K562 (cell line): ENCODE measurements at regions not wholly inside any gene's neighbourhood (a gene's known extent, or its start where the extent isn't known, plus 50 kb on each side); places are given as distances from the start of the nearest gene placed in this dataset.

Experiments
- HNRNPUL1 ChIP-seq: fragments of 200-400 bp; formaldehyde crosslinking; IDR thresholded peaks from 2 replicates; pipeline ENCODE4 v1.6.1; 2017; ENCODE audit warnings: low read length
- JUND ChIP-seq, 2 experiments: IDR thresholded peaks; 2 replicates in 1 of 2; 3 replicates in 1 of 2; pipeline ENCODE4 v1.6.1; 2011; ENCODE audit warnings: borderline replicate concordance in 2 of 2, low read depth in 2 of 2, low read length in 2 of 2, improper control_type of control experiment in 1 of 2, missing biosample characterization in 1 of 2, missing genetic modification characterization in 1 of 2, missing genetic modification reagents in 1 of 2
- KDM2B ChIP-seq: fragments of 250-450 bp; sonication (Bioruptor Pico); IDR thresholded peaks from 2 replicates; pipeline ENCODE4 v1.8.0; 2021; ENCODE audit warnings: mild to moderate bottlenecking, moderate library complexity
- SRSF7 ChIP-seq: fragments of 200-400 bp; formaldehyde crosslinking; optimal IDR thresholded peaks from 2 replicates; pipeline ENCODE3; 2017; ENCODE audit warnings: mild to moderate bottlenecking, low read depth, low read length
- TFAM ChIP-seq: fragments of 250-450 bp; sonication (Bioruptor Pico); conservative IDR thresholded peaks from 2 replicates; pipeline ENCODE4 v1.5.0; 2021; ENCODE audit warnings: mild to moderate bottlenecking, moderate library complexity
- ZNF444 ChIP-seq: fragments of 250-450 bp; sonication (Bioruptor Pico); IDR thresholded peaks from 2 replicates; pipeline ENCODE4 v1.4.0; 2020; ENCODE audit warnings: mild to moderate bottlenecking, moderate library complexity
- TF ChIP-seq, protein P1 (sequence below): fragments of 450-650 bp; formaldehyde crosslinking; IDR thresholded peaks from 2 replicates; pipeline ENCODE4 v1.4.0; 2022; ENCODE audit warnings: mild to moderate bottlenecking, moderate library complexity
- TF ChIP-seq, protein P2 (sequence below): fragments of 250-450 bp; sonication (Bioruptor Pico); IDR thresholded peaks from 2 replicates; pipeline ENCODE4 v1.8.0; 2022; ENCODE audit warnings: inconsistent platforms, mild to moderate bottlenecking, moderate library complexity, borderline replicate concordance
- TF ChIP-seq, protein P3 (sequence below): fragments of 250-450 bp; sonication (Bioruptor Pico); IDR thresholded peaks from 2 replicates; pipeline ENCODE4 v1.4.0; 2020; ENCODE audit warnings: mild to moderate bottlenecking, moderate library complexity
- TF ChIP-seq, protein P4 (sequence below), 2 experiments: IDR thresholded peaks; 2 replicates each; pipeline ENCODE4 v1.6.1; 2011; ENCODE audit warnings: borderline replicate concordance in 1 of 2, control low read depth in 1 of 2, low read depth in 1 of 2, low read length in 1 of 2, mild to moderate bottlenecking in 1 of 2, mixed read lengths in 1 of 2, moderate library complexity in 1 of 2; ENCODE audit not compliant: insufficient read depth in 1 of 2, insufficient read length in 1 of 2, poor library complexity in 1 of 2, severe bottlenecking in 1 of 2; ENCODE audit errors: extremely low read depth in 1 of 2
- TF ChIP-seq, protein P5 (sequence below): fragments of 250-450 bp; sonication (Bioruptor Pico); IDR thresholded peaks from 2 replicates; pipeline ENCODE4 v1.4.0; 2020; ENCODE audit warnings: mild to moderate bottlenecking, moderate library complexity
- TF ChIP-seq, protein P6 (sequence below): fragments of 450-650 bp; IDR thresholded peaks from 2 replicates; pipeline ENCODE4 v1.6.1; 2016; ENCODE audit warnings: low read depth, mild to moderate bottlenecking, moderate library complexity
- TF ChIP-seq, protein P7 (sequence below): fragments of 200-400 bp; formaldehyde crosslinking; IDR thresholded peaks from 2 replicates; pipeline ENCODE4 v1.6.1; 2017; ENCODE audit warnings: mild to moderate bottlenecking, low read depth, low read length, moderate library complexity
- TF ChIP-seq, protein P8 (sequence below): sonication (generic); formaldehyde crosslinking; IDR thresholded peaks from 2 replicates; pipeline ENCODE4 v1.8.1; 2022; ENCODE audit warnings: missing genetic modification reagents

DNA sequence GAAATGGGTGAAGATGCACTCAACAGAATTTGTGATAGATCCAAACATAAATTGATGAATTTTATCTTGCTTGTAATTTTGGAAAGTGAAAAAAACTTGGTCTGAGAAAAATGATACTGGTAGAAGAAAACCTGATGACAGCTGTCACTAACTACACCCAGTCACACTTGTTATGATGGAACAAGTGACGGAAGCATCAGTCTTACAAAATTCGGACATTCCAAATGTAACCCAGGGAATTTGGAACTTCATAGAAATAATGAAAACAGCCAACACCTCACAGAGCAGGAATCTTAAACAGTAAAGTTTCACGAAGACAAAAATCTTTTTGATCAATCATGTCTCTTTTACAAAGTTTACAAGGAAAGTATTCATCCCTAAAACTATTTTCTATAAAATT is 123.9 kb downstream of the RIN2 start (continued):
- TF ChIP-seq, protein P1, sequence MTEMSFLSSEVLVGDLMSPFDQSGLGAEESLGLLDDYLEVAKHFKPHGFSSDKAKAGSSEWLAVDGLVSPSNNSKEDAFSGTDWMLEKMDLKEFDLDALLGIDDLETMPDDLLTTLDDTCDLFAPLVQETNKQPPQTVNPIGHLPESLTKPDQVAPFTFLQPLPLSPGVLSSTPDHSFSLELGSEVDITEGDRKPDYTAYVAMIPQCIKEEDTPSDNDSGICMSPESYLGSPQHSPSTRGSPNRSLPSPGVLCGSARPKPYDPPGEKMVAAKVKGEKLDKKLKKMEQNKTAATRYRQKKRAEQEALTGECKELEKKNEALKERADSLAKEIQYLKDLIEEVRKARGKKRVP = no peak
- TF ChIP-seq, protein P2, sequence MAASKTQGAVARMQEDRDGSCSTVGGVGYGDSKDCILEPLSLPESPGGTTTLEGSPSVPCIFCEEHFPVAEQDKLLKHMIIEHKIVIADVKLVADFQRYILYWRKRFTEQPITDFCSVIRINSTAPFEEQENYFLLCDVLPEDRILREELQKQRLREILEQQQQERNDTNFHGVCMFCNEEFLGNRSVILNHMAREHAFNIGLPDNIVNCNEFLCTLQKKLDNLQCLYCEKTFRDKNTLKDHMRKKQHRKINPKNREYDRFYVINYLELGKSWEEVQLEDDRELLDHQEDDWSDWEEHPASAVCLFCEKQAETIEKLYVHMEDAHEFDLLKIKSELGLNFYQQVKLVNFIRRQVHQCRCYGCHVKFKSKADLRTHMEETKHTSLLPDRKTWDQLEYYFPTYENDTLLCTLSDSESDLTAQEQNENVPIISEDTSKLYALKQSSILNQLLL (CRISPR knock-in tag) = no peak
- TF ChIP-seq, protein P3, sequence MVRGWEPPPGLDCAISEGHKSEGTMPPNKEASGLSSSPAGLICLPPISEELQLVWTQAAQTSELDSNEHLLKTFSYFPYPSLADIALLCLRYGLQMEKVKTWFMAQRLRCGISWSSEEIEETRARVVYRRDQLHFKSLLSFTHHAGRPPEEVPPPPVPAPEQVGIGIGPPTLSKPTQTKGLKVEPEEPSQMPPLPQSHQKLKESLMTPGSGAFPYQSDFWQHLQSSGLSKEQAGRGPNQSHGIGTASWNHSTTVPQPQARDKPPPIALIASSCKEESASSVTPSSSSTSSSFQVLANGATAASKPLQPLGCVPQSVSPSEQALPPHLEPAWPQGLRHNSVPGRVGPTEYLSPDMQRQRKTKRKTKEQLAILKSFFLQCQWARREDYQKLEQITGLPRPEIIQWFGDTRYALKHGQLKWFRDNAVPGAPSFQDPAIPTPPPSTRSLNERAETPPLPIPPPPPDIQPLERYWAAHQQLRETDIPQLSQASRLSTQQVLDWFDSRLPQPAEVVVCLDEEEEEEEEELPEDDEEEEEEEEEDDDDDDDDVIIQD (CRISPR knock-in tag) = no peak
- TF ChIP-seq, protein P4, sequence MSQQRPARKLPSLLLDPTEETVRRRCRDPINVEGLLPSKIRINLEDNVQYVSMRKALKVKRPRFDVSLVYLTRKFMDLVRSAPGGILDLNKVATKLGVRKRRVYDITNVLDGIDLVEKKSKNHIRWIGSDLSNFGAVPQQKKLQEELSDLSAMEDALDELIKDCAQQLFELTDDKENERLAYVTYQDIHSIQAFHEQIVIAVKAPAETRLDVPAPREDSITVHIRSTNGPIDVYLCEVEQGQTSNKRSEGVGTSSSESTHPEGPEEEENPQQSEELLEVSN (IDR thresholded peaks at IDR 0.05; ENCODE audit: borderline replicate concordance in 1 of 2, extremely low read depth in 1 of 2, insufficient read depth in 1 of 2, insufficient read length in 1 of 2, low read depth in 1 of 2, low read length in 1 of 2, poor library complexity in 1 of 2, severe bottlenecking in 1 of 2) = no peak
- no peak for TF ChIP-seq KDM2B
- TF ChIP-seq HNRNPUL1 = no peak
- no peak for TF ChIP-seq JUND (IDR thresholded peaks at IDR 0.05; ENCODE audit: borderline replicate concordance, low read depth, low read length)
- TF ChIP-seq JUND (tag; IDR thresholded peaks at IDR 0.05; ENCODE audit: borderline replicate concordance, low read depth, low read length) = no peak
- TF ChIP-seq, protein P5, sequence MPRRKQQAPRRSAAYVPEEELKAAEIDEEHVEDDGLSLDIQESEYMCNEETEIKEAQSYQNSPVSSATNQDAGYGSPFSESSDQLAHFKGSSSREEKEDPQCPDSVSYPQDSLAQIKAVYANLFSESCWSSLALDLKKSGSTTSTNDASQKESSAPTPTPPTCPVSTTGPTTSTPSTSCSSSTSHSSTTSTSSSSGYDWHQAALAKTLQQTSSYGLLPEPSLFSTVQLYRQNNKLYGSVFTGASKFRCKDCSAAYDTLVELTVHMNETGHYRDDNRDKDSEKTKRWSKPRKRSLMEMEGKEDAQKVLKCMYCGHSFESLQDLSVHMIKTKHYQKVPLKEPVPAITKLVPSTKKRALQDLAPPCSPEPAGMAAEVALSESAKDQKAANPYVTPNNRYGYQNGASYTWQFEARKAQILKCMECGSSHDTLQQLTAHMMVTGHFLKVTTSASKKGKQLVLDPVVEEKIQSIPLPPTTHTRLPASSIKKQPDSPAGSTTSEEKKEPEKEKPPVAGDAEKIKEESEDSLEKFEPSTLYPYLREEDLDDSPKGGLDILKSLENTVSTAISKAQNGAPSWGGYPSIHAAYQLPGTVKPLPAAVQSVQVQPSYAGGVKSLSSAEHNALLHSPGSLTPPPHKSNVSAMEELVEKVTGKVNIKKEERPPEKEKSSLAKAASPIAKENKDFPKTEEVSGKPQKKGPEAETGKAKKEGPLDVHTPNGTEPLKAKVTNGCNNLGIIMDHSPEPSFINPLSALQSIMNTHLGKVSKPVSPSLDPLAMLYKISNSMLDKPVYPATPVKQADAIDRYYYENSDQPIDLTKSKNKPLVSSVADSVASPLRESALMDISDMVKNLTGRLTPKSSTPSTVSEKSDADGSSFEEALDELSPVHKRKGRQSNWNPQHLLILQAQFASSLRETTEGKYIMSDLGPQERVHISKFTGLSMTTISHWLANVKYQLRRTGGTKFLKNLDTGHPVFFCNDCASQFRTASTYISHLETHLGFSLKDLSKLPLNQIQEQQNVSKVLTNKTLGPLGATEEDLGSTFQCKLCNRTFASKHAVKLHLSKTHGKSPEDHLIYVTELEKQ (CRISPR knock-in tag) = no peak
- TF ChIP-seq, protein P6, sequence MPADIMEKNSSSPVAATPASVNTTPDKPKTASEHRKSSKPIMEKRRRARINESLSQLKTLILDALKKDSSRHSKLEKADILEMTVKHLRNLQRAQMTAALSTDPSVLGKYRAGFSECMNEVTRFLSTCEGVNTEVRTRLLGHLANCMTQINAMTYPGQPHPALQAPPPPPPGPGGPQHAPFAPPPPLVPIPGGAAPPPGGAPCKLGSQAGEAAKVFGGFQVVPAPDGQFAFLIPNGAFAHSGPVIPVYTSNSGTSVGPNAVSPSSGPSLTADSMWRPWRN = no peak
- TF ChIP-seq, protein P7, sequence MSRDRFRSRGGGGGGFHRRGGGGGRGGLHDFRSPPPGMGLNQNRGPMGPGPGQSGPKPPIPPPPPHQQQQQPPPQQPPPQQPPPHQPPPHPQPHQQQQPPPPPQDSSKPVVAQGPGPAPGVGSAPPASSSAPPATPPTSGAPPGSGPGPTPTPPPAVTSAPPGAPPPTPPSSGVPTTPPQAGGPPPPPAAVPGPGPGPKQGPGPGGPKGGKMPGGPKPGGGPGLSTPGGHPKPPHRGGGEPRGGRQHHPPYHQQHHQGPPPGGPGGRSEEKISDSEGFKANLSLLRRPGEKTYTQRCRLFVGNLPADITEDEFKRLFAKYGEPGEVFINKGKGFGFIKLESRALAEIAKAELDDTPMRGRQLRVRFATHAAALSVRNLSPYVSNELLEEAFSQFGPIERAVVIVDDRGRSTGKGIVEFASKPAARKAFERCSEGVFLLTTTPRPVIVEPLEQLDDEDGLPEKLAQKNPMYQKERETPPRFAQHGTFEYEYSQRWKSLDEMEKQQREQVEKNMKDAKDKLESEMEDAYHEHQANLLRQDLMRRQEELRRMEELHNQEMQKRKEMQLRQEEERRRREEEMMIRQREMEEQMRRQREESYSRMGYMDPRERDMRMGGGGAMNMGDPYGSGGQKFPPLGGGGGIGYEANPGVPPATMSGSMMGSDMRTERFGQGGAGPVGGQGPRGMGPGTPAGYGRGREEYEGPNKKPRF = no peak
- TF ChIP-seq SRSF7 = no peak
- TF ChIP-seq TFAM (CRISPR knock-in tag) = no peak
- TF ChIP-seq, protein P8, sequence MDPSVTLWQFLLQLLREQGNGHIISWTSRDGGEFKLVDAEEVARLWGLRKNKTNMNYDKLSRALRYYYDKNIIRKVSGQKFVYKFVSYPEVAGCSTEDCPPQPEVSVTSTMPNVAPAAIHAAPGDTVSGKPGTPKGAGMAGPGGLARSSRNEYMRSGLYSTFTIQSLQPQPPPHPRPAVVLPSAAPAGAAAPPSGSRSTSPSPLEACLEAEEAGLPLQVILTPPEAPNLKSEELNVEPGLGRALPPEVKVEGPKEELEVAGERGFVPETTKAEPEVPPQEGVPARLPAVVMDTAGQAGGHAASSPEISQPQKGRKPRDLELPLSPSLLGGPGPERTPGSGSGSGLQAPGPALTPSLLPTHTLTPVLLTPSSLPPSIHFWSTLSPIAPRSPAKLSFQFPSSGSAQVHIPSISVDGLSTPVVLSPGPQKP (CRISPR knock-in tag) = no peak
- TF ChIP-seq ZNF444 (CRISPR knock-in tag) = no peak
